Prostate gland (tissue), 2 donors: ENCODE measurements at regions not wholly inside any gene's neighbourhood (a gene's known extent, or its start where the extent isn't known, plus 50 kb on each side); places are given as distances from the start of the nearest gene placed in this dataset.

Experiments used
- CTCF ChIP-seq, 4 experiments: fragments of 200-600 bp in 2 of 4; fragments of 450-650 bp in 2 of 4; sonication (generic) in 2 of 4; IDR thresholded peaks; 1 replicate in 3 of 4; 2 replicates in 1 of 4; pipeline ENCODE4 v1.5.1; 2016 to 2019; ENCODE audit warnings: antibody characterized with exemption in 4 of 4, mild to moderate bottlenecking in 2 of 4, moderate library complexity in 2 of 4
- POLR2AphosphoS5 ChIP-seq: sonication (generic); formaldehyde crosslinking; IDR thresholded peaks from one replicate; pipeline ENCODE4 v1.6.1; 2017; ENCODE audit warnings: antibody characterized with exemption

GRCh38 chr6:72551470-72551869 lies 70.4 kb upstream of the KCNQ5 start:
- TF ChIP-seq CTCF (IDR thresholded peaks at IDR 0.05) = no peak
- TF ChIP-seq POLR2AphosphoS5 = no peak
